Brain microvascular endothelial cell (primary cell): ENCODE measurements at regions not wholly inside any gene's neighbourhood (a gene's known extent, or its start where the extent isn't known, plus 50 kb on each side); places are given as distances from the start of the nearest gene placed in this dataset.

Source experiments
- DNase-seq: peaks from one replicate; pipeline ENCODE4 v3.0.0-alpha.2; 2020
- H3K27ac ChIP-seq: fragments of 250-450 bp; sonication (Bioruptor Pico); 2 replicates; pipeline ENCODE4 v1.5.1; 2020; ENCODE audit warnings: mild to moderate bottlenecking, moderate library complexity
- H3K27me3 ChIP-seq: fragments of 250-450 bp; sonication (Bioruptor Pico); replicated peaks from 2 replicates; pipeline ENCODE4 v1.5.1; 2020; ENCODE audit warnings: mild to moderate bottlenecking
- H3K36me3 ChIP-seq: fragments of 250-450 bp; sonication (Bioruptor Pico); replicated peaks from 2 replicates; pipeline ENCODE4 v1.5.1; 2020; ENCODE audit warnings: mild to moderate bottlenecking
- H3K4me3 ChIP-seq: 2 replicates; pipeline ENCODE4 v1.5.1; 2011; ENCODE audit warnings: low read depth, mild to moderate bottlenecking, control low read depth, low read length, moderate library complexity
- in situ Hi-C: cut with HindIII; loops from 2 replicates; pipeline ENCODE4 v1.10.0; 2017; ENCODE audit warnings: low sequenced_read_pairs, low pct_ligation_motif_present
- TF ChIP-seq, protein P1 (sequence below): IDR thresholded peaks from 2 replicates; pipeline ENCODE4 v1.5.1; 2011; ENCODE audit warnings: low read depth, mild to moderate bottlenecking, moderate library complexity, low read length, control low read depth, inconsistent platforms; ENCODE audit errors: missing control alignments

- DNase-seq, result no peak
- Histone ChIP-seq H3K4me3 (no peak overlapping the region), H3K36me3 (no peaks in the 10 kb centered on the region), H3K27me3 (no peaks in the 10 kb centered on the region), H3K27ac (no peak overlapping the region)
- in situ Hi-C loops, result no loop called here
- TF ChIP-seq, protein P1, sequence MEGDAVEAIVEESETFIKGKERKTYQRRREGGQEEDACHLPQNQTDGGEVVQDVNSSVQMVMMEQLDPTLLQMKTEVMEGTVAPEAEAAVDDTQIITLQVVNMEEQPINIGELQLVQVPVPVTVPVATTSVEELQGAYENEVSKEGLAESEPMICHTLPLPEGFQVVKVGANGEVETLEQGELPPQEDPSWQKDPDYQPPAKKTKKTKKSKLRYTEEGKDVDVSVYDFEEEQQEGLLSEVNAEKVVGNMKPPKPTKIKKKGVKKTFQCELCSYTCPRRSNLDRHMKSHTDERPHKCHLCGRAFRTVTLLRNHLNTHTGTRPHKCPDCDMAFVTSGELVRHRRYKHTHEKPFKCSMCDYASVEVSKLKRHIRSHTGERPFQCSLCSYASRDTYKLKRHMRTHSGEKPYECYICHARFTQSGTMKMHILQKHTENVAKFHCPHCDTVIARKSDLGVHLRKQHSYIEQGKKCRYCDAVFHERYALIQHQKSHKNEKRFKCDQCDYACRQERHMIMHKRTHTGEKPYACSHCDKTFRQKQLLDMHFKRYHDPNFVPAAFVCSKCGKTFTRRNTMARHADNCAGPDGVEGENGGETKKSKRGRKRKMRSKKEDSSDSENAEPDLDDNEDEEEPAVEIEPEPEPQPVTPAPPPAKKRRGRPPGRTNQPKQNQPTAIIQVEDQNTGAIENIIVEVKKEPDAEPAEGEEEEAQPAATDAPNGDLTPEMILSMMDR, result no peak
Observed at GRCh38 chr13:107753748-107754147, 461.6 kb downstream of the LIG4 start.

DNA sequence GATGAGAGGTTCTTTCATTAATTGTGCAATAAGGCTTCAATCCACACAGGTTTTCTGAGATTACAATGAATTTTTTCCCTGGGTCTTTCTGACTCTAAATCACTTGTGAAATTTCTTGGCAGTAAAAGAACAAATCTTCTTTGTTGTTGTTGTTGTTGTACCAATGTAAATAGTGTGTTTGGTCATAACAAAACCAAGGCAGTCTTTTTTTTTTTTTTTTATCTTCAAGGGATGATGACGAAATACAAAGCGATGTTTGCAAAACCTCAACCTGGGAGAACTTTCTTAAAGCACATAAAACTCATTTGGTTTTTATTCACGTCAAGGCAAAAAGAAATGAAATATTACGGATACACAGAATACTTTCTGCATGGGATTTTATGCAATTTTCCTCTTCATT lies 462.0 kb downstream of the LIG4 start:
- TF ChIP-seq, protein P1, result no peak

DNA sequence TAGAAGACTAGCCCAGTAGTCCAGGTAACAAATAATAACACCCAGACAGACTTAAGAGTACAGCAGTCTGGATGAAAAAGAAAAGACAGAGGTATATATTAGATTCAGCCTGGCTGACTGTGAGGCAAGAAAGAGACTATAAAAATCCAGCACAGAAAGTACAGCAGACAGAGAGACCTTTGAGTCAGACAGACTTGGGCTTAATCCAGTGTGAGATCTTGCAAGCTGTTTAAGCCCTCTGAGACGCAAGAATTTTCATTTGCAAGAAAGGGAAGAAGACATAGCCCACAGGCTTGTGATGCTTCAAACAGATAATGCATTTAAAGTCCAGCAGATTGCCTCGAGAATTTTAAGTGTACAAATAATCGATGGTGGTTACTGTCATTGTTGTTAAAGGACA lies 471.4 kb downstream of the LIG4 start:
- no peaks in the 10 kb centered on the region for H3K36me3 ChIP-seq
- DNase-seq, result no peak
- no peaks in the 10 kb centered on the region for H3K27me3 ChIP-seq
- TF ChIP-seq, protein P1, result no peak
- H3K27ac ChIP-seq, result no peak overlapping the region
- in situ Hi-C loops, result no loop called here
- no peak overlapping the region for H3K4me3 ChIP-seq

More for the DNA sequence above, 462.0 kb downstream of the LIG4 start:
- H3K27ac ChIP-seq, result no peak overlapping the region
- H3K27me3 ChIP-seq, result no peaks in the 10 kb centered on the region
- no peak for DNase-seq
- in situ Hi-C loops, result no loop called here
- H3K36me3 ChIP-seq, result no peaks in the 10 kb centered on the region
- no peak overlapping the region for H3K4me3 ChIP-seq

DNA sequence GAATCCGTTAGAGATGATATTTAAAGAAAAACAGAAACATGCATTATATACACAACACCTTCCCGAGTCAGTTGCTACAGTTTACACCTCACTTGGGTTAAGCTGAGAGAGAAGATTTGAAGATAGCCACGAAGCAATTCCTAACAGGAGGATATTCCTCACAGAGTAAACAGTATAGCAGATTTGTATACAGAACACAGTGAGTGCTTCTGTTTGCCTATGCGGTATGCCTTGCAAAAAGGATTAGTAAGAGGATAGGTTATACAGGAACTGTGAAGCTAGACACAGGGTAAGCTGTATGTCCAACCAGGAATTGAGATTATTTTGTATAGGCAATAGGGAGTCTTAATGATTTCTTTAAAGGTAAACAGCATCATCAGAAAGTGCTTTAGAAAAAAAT lies 471.8 kb downstream of the LIG4 start:
- in situ Hi-C loops, result no loop called here
- H3K27ac ChIP-seq, result no peak overlapping the region
- no peak overlapping the region for H3K4me3 ChIP-seq
- no peaks in the 10 kb centered on the region for H3K36me3 ChIP-seq
- TF ChIP-seq, protein P1, result no peak
- H3K27me3 ChIP-seq, result no peaks in the 10 kb centered on the region
- no peak for DNase-seq

DNA sequence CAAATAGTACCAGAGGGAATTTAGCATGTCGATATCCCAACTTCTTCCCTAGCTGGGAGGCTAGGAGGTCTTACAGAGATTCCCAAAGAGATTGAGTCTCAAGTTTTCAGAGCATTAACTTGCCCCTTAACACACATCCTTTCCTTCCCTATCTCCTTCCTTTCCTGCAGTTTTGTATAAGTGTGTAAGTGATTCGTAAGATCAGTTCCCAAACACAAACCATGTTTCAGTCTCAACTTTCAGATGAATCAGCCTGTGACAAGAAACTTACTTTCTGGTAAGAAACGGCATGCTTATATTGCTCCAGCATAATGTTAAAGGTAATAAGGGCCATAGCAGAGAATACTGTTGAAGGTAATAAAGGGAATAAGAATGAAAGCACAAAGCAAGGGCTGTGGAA lies 472.2 kb downstream of the LIG4 start:
- TF ChIP-seq, protein P1, result no peak
- in situ Hi-C loops, result no loop called here
- DNase-seq, result no peak
- Histone ChIP-seq H3K27ac (no peak overlapping the region), H3K27me3 (no peaks in the 10 kb centered on the region), H3K36me3 (no peaks in the 10 kb centered on the region), H3K4me3 (no peak overlapping the region)

DNA sequence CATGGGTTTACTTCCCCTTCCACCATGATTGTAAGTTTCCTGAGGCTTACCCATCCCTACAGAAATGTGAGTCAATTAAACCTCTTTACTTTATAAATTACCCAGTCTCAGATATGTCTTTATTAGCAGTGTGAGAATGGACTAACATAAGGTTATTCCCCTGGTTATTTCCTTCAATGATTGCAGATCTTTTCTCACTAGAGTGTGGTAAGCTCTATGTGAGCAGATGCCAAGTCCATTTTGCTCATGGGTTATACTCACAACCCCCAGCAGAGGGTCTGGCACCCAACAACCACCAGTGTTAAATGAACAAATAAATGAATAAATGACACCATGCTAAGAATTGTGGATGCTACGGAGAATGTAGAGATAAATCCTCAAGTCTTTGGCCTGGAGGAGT lies 472.8 kb downstream of the LIG4 start:
- in situ Hi-C loops, result no loop called here
- H3K4me3 ChIP-seq, result no peak overlapping the region
- TF ChIP-seq, protein P1, result no peak
- H3K27ac ChIP-seq, result no peak overlapping the region
- H3K27me3 ChIP-seq, result no peaks in the 10 kb centered on the region
- no peaks in the 10 kb centered on the region for H3K36me3 ChIP-seq
- no peak for DNase-seq
